ENCODE measurements at regions not wholly inside any gene's neighbourhood (a gene's known extent, or its start where the extent isn't known, plus 50 kb on each side); places are given as distances from the start of the nearest gene placed in this dataset.
A peak's percentile ranks its signal among the peaks of the same experiment; 100 is the strongest.

DNA sequence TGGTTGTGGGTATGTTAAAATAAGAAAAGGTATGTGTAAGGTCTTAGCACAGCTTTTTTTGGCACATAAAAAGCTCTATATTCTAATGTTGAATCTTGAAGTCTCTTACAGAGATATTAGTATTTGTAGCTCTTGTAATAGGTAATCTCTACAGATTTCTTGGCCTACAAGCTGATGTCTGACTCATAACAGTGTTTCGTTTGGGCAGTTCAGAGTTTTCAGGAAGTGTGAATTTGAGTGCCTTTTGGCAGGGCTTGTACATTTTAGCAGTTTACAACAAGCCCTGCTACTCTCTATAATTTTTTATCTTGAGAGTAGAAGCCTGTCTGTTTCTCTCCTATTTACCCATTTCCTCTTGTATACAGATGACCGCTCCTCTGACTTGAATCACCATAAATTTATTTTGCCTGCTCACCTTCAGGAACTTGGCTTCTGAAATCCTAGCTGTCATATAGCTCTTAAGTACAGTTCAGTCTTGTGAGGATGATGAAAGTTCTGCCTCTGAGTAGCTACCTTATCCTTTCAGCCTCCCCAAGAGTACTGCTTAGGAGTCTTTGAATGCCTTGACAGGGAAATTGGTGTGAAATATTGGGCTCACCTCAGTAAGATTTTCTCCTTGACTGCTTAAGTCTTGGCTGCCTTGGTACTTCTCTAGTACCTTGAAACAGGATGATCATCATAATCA is 419.9 kb upstream of the RARB start:
- TF ChIP-seq, protein P1, sequence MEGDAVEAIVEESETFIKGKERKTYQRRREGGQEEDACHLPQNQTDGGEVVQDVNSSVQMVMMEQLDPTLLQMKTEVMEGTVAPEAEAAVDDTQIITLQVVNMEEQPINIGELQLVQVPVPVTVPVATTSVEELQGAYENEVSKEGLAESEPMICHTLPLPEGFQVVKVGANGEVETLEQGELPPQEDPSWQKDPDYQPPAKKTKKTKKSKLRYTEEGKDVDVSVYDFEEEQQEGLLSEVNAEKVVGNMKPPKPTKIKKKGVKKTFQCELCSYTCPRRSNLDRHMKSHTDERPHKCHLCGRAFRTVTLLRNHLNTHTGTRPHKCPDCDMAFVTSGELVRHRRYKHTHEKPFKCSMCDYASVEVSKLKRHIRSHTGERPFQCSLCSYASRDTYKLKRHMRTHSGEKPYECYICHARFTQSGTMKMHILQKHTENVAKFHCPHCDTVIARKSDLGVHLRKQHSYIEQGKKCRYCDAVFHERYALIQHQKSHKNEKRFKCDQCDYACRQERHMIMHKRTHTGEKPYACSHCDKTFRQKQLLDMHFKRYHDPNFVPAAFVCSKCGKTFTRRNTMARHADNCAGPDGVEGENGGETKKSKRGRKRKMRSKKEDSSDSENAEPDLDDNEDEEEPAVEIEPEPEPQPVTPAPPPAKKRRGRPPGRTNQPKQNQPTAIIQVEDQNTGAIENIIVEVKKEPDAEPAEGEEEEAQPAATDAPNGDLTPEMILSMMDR (IDR thresholded peaks at IDR 0.05): no peak
- peak; percentile 95 for ATAC-seq (ENCODE audit: low FRiP score)
- no peak for DNase-seq (ENCODE audit: low spot score)

DNA sequence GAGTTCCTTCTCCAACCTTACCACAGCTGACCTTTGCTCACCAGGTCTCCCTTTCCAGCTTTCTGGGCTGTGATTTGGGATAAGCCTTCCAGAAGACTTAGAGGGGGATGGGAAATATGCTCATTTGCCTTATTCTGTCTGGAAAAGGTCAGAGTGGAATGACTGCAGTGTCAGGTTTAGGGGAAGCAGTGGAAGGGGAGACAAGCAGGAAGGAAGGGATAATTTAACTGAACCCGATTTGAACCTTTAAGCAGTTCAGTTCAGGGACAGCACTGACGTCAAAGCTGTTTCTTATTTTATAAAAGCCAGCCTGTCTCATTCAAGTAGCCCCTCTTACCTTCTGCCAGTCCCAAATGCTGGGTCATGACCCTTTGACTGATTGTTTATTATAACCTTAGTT is 418.4 kb upstream of the RARB start:
- DNase-seq (ENCODE audit: low spot score): no peak
- TF ChIP-seq, protein P1 (IDR thresholded peaks at IDR 0.05): no peak
- no peak for ATAC-seq (ENCODE audit: low FRiP score)

DNA sequence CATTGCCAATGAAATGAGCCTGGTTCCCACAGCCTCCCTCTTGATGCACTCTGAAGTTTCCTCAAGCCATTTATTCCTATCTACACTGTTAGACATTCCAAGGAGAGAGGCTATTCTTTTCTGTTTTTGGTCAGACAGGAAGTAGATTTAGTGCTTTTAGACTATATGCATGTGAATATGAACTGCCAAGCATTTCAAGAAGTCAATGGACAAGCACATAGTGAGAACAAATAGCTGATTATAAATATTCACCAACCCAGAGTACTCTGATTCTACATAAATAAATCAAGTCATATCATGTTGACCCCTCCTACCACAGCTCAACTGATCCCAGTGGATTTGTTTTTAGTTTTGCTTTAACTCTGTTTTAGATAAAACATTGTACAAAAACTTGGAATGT is 412.5 kb upstream of the RARB start:
- ATAC-seq (ENCODE audit: low FRiP score) (no peak), DNase-seq (ENCODE audit: low spot score) (no peak)
- TF ChIP-seq, protein P1 (IDR thresholded peaks at IDR 0.05): no peak

GRCh38 chr3:25018909-25019308 is 409.2 kb upstream of the RARB start:
- ATAC-seq (ENCODE audit: low FRiP score): no peak
- TF ChIP-seq, protein P1 (IDR thresholded peaks at IDR 0.05): no peak

GRCh38 chr3:25019506-25019905 is 408.6 kb upstream of the RARB start:
- ATAC-seq (ENCODE audit: low FRiP score) (no peak), DNase-seq (ENCODE audit: low spot score) (no peak)
- TF ChIP-seq, protein P1 (IDR thresholded peaks at IDR 0.05): no peak

More at GRCh38 chr3:25018909-25019308, 409.2 kb upstream of the RARB start:
- DNase-seq (ENCODE audit: low spot score): no peak

DNA sequence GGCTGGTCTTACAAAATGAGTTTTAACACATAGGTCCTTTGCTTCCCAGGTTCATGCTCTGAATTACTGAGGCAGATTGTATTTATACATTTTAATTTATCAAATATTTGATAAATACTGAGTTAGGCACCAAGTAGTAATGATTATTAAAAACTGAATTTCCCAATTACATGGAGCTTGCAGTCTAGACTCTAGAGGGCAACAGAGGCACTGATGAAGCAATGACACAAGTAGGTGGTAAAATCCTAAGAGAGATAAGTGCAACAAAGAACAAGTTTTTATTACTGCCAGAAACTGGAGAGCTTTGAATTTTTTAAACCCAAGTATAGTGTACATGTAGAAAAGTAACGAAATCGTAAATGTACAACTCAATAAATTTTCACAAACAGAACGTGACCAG is 406.2 kb upstream of the RARB start:
- ATAC-seq (ENCODE audit: low FRiP score): no peak
- TF ChIP-seq, protein P1 (IDR thresholded peaks at IDR 0.05): no peak
- no peak for DNase-seq (ENCODE audit: low spot score)

GRCh38 chr3:25023876-25024275 is 404.2 kb upstream of the RARB start:
- DNase-seq (ENCODE audit: low spot score) (no peak), ATAC-seq (ENCODE audit: low FRiP score) (no peak)
- TF ChIP-seq, protein P1 (IDR thresholded peaks at IDR 0.05): no peak

Data from omental fat pad (tissue), 3 donors.